Stimulated activated CD8-positive, alpha-beta memory T cell treated with anti-CD3 and anti-CD28 coated beads, Interleukin-12 subunit alpha, Interleukin-12 subunit beta, amount 100 ng/mL, for 1 hour (primary cell): ENCODE measurements at regions not wholly inside any gene's neighbourhood (a gene's known extent, or its start where the extent isn't known, plus 50 kb on each side); places are given as distances from the start of the nearest gene placed in this dataset.
"Not testable (repeated sequence)": the region's sequence is repeated elsewhere in the genome, so short reads cannot be mapped to it uniquely, and the experiment has no call there.

Source experiments
- DNase-seq: peaks from one replicate; pipeline ENCODE4 v3.0.0-alpha.2; 2020; ENCODE audit warnings: low read depth

DNA sequence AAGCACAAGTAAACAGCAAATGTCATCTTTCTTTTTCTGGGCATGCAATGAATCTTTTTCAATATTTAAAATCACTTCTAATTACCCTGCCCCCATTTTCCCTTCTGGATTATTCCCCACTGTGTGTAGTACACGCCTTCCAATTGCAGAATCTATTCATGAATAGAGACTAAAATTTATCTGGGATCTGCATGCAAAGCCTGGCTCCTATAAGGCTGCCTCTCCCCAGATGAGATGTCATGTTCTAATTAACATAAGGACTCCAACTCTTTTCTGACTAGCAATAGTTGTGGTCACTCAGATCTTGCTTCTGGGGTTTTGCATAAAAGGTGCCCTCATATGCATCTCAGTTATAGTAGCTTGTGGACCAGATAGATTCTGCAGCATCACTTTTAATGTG lies 473.5 kb downstream of the BTG1 start:
- DNase-seq: no peak

DNA sequence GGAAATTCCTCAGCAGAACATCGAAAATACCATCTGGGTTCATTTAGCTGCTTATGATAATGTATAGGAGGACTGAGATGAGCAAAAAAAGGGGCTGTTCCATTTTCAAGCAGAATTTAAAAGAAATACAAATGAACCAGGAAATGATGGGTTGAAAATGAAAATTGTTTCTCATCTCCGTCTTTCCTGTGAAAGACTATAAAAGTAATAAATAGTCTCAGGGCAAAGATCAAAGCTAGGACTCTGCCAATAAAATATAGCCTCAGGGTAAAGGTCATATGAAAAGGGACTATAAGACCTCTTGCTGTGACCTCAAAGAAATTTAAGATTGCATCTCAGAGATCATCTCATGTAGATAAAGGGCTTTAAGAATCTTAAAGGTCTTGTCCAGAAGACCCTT lies 478.0 kb downstream of the BTG1 start:
- no peak for DNase-seq

DNA sequence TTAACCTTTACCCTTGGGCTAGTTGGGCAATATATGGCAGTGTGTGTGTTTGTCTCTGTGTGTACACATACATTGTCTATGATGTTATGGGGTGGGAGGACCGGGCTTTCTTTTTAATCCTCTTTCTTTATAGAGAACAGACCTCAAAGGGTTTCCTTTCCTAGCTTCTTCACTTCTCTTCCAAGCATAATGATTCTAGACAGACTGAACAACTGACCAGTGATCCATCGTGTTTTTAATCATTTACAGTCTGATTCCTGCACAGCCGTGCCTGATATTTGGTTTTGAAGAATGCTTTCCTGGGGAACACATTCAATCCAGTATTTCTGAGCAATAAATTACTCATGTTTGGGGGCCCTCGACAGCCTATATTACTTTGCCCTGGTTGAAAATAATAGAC lies 481.1 kb upstream of the DCN start:
- no peak for DNase-seq

DNA sequence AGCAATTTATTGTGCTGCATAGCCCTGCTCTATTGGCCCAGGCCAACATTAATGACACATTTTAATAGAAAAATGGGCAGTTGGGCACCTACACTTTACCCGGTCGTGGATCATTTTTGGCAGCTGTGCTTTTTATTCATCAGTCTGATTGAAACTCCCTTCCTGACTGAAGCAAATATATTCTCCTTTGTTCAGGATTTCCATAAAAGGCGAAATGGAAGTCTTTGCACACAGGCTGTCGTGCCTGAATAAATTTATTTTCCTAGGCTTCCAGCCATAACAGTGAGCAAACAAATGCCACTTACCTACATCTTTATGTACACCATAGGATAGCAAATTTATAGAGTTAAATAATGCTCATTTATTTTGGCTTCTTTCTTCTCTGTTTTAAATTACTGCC lies 480.7 kb upstream of the DCN start:
- no peak for DNase-seq

DNA sequence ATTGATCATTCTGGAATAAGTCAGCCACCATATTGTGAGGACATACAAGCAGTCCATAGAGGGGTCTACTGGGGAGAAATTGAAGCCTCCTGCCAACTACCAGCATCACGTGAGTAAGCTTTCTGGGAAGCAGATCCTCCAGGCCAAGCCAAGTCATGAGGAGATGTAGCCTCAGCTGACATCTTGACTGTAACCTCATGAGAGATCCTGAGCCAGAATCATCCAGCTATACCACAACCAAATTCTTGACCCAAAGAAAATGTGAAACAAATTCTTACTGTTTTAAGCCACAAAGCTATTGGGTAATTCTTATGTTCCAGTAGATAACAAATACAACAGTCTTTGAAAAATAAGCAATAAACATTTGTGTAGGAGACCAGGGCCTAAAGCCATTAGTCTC lies 479.4 kb upstream of the DCN start:
- DNase-seq: no peak

DNA sequence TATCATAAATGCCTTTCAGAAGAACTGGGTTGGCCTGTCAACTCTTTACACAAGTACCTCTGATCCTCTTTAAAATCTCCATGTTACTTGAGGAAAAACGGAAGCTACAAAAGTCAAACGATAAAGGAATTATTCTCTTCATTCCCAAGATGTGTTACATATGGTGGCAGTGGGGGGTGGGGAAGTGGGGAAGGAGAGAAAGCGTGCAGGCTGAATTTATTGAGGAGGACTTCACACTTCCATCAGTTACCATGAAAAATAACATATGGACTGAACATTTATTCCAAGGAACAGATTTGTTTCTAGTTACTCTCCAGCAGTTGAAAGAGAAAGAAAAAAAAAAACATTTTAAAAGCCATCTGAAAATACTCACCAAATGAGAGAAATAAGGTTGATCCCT lies 474.4 kb upstream of the DCN start:
- DNase-seq: no peak

DNA sequence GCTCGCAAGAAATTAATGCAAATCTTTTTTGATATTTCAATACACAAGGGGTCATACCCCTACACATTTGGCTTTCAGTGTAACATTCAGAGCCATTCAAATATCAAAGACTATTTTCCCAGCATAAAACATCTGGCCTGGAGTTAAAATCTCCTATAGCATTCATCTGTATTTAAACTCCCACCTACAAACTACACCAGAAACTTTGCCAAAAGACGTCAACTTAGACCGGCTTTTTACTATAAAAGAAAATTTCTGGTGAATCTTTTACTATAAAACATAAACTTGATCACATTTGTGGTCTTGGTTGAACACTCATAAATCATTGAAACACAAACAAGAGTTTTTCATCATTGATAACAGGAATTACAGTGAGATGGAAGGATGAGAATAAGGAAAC lies 473.3 kb upstream of the DCN start:
- DNase-seq: no peak

DNA sequence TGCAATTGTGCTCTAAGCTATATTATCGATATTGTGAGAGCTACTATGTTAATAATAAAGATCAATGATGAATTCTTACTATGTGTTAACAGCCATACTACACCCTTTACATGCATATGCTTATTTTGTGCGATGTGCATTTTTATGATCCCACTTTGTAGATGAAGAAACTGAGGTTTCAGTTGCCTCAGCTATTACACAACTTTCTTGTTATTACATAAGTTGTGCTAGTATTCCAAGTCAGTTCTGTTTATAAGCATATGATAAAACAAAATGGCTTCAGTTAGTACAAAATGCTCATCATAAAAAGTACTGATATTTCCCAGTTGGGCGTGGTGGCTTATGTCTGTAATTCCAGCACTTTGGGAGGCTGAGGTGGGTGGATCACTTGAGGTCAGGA lies 471.5 kb upstream of the DCN start:
- no peak for DNase-seq

DNA sequence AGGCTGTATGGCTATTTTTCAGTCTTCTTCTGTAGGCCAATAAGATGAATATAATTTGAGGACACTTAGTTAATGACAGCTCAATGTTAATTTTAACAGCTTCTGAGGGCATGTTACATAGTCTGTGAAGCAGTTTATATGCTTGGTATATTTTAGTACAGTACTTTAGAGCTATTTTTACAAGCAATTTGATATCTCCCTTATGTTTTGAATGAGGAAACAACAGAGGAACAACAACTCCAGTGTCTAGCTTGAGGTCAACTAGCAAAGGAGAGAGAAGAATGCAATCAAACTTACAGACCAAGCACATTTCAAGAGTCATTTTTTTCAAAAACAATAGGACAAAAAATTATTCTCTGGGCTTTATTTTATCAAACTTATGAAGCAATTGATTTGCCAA lies 469.1 kb upstream of the DCN start:
- DNase-seq: no peak

DNA sequence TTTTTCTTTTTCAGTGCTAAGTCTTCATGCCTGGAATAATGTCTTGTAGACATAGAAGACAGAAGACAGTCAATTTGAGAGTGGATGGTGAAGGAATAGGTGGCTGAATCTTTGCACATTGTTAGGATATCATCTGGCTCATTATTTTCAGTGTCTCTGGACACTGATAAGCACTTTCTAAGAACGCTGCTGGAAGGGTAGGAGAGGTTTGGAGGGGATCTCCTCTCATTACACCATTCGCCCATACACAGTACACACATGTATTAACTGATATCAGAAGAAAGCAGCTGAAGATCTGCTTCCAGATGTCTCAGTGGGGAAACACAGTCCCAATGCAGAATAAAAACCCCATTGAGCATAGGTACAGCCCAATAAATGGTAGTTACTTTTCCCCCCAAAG lies 461.1 kb upstream of the DCN start:
- no peak for DNase-seq

DNA sequence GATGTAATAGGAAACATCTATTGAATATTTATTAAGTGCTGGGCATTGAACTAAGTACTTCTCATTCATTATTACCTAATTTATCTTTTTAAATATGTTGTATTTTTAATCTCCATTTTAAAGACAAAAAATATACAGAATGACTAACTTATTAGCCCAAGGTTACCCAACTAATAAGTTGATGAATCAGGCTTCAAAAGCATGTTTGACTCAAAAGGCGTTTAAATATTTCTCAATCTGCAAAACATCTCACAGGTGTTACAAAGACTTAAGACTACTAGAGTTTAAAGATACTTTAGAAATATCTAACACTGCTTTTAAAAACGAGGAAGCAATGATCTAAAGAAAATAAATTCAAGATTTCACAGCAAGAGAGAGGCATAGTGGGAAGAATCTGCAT lies 457.4 kb upstream of the DCN start:
- no peak for DNase-seq

DNA sequence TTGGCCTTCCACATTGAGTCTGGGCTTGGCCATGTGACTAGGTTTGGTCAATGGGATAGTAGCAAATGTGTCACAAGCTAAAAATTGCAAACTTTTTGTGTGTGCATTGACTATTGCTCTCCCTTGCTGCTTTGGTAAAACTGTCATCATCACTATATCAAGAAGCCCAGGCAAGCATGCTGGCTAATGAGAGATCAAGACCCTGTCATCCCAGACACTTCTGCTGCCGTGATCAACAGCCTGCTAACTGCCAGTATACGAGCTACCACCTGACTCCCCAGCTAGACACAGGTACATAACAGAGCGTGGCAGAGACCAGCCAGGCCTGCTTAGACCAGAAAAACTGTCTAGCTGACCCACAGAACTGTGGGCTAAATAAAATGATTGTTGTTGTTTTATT lies 456.7 kb upstream of the DCN start:
- DNase-seq: no peak

DNA sequence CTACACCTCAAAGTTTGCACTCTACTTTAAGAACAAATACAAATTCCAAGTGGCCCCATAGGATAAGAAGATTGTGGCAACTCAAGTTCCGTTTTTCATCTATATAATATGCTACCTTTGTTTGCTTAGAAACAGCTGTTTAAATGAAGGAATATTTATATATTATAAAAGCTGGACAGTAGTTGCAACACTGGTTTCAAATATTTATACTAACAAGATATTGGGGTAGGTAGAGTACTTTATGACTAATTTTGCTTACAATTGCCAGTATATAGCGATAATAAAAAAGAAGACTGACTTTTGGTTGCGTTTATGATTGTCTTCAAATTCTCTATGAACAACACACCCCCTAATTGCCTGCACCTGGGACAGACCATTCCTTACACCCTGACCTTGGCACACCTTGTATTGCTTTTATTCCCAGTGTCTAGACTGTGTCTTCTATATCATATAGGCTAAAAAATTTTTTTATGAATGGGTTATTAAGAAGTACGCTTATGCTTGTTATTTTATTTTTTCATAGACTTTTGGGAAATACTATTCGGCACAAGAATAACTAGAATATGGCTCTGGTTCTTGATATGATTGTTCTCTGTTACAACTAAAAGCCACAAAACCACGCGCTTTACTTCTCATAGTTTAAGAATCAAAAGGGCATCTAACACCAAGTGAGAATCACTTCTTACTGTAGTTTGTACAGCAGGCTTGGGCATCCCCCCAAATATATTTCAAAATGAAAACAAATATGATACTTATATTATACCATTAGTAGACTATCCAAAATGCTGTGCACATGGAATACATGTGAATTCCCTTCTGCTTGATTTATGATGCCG lies 455.4 kb upstream of the DCN start:
- DNase-seq: no peak

DNA sequence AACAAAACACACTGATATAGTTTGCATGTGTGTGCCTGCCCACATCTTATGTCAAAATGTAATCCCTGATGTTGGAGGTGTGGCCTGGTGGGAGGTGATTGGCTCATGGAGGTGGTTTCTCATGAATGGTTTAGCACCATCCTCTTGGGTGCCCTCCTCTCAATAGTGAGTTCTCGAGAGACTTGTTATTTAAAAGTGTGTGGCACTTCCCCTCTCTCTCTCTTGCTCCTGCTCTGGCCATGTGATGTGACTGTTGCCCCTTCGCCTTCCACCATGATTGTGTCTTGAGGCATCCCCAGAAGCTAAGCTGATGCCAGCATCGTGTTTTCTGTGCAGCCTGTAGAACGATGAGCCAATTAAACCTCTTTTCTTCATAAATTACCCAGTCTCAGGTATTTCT lies 454.1 kb upstream of the DCN start:
- DNase-seq: no peak

DNA sequence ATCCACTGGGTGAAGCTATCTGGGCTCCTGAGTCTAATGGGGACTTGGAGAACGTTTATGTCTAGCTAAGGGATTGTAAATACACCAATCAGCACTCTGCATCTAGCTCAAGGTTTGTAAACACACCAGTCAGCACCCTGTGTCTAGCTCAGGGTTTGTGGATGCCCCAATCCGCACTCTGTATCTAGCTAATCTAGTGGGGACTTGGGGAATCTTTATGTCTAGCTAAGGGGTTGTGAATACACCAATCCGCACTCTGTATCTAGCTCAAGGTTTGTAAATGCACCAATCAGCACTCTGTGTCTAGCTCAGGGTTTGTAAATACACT lies 451.7 kb upstream of the DCN start:
- DNase-seq: not testable (repeated sequence)

DNA sequence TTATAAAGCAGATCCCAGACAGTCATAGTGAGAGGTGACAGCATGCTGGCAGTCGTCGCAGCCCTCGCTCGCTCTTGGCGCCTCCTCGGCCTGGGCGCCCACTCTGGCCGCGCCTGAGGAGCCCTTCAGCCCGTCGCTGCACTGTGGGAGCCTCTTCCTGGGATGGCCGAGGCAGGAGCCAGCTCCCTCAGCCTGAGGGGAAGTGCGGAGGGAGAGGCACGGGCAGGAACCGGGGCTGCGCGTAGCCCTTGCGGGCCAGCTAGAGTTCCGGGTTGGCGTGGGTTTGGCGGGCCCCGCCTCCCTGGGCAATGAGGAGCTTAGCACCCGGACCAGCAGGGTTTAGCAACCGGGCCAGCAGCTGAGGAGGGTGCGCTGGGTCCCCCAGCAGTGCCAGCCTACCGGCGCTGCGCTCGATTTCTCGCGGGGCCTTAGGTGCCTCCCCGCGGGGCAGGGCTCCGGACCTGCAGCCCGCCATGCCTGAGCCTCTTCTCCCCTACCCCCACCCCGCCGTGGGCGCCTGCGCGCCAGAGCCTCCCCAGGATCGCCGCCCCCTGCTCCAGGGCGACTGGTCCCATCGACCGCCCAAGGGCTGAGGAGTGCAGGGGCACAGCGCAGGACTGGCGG lies 451.2 kb upstream of the DCN start:
- DNase-seq: no peak

DNA sequence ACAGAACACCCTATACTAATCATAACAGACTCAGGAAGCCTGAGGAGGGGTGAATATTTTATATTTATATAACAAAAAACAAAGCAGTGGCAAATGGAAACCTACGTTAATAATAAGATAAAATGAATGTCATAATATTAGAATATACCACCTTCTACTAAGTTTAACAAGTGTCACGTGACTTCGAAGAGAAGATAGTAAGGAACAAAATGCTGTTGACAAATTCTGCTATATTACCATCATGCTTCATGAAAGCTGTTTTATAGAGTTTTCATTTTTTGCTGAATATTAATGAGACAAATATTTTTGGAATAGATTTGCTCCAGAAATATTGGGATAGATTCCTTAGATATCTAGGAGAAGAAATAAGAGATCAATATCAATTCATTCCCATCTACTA lies 450.6 kb upstream of the DCN start:
- no peak for DNase-seq

DNA sequence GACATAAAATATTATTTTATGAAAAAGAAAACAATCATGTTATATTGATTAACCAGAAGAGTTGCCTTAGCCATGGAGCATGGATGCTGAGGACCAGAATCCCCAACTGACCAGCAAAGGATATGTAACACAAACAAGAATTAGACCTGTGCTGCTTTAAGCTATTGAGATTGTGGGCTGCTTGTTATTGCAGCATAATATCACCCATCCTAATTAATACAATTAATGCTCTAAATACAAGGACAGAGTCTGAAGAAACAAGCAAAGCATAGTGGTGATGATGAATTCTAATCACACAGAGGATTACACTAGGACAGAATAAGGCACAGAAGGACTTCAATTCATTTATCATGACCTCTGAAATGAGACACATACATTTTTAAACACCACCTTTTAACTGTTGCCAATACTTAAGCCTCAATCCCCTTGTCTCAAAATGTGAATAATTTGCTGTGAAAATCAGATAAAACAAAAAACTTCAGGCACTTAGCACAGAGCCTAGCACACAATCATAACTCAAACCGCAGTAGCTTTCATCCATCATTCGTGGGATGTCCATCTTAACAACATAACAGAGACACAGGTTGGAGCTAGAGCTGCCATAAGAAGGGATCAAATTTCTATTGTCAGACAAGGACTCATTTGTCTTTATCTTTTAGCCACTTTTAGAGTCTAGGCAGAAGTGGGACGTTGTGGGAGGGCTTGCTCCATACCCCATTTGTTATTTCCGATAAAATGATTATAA lies 449.6 kb upstream of the DCN start:
- DNase-seq: no peak

DNA sequence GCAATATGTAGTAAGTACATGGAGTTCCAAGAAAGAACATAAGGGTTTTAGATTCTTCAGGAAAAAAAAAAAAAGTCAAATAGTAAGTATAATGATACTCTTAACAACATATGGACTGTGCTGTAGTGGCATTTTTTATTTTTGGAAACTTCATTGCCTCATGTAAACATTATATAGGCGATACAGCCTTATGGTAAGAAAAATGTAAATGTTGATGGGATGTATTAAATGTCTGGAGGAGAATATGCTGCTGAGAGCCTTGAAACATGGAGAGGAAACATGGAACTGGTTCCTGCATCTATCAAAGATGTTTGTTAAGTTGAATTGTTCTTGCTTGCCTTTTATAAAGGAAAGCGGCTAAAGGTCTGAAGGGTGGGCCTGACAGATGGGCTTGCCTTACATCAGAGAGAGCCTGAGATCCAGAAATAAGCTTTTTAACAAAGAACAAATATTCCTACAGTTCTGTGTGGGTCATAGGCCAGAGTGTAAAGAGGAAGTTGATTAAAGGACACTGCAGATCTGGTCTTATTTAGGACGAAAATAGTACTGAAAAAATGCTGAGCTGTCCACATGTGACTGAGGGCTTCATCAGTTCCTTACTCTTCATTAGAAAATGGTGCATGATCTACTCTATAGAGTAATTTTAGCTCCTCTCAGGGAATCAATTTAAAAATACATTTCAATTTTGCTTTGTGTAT lies 448.1 kb upstream of the DCN start:
- DNase-seq: no peak

DNA sequence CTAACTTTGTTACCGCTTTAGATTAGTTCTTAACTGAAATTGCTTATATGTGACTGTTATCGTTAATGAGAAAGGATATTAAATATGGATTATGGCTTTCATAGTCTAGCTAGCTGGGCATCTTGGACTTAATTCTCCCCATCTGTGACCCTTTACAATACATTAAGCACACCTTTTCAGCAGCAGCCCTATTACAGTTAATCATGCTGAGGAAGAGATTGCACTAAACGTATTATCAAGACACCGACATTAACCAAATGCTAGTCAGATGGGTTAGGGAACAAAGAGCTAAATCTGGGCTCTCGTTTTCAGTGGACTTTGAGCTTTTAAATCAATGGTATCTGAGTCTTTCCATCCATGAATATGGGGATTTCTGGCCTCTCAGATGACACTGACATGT lies 447.5 kb upstream of the DCN start:
- DNase-seq: no peak

DNA sequence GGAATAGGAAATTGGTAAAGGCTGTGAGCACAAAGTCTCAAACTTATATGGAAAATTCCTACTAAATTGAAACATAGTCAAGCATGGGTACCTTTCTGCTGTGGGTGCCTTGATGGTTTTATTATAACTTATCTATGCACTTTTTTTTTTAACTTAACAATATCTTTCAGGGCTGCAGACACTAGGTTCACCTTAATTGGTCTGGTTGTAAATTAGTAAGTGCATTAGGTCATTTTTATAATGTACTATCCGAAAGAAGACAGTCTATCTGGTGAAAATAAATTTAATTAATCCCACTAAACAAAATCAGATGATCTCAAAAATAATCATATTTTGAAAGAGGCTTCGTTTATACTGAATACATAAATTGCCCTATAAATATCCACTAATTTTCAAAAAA lies 446.8 kb upstream of the DCN start:
- no peak for DNase-seq

DNA sequence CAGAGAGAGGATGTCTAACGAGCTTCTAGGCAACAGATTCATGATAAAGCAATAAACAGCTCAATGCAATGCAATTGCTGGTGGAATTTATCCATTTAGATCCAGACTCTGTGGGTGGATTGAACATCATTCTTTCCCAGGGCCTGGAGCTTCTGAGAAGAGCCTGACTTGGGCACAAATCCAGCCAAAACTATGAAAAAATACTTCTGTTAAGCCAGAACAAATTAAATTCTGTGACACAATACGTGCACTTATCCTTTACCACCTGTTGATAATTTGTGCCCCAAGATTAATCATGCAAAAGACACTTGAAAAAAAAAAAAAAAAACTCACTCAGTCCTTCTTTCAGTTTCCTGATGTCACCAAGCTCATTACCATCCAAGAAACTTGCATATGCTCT lies 446.0 kb upstream of the DCN start:
- DNase-seq: no peak

DNA sequence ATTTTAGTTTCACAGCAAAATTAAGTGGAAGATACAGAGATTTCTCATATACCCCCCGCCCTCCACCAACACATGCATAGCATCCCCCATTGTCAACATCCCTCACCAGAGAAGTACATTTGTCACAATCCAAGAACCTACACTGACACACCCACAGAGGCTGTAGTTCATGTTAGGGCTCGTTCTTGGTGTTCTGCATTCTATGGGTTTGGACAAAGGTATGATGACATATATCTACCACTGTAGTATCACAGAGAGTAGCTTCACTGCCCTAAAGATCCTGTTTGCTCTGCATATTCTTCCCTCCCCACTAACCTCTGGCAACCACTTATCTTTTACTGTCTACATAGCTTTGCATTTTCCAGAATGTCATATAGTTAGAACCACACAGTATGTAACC lies 444.6 kb upstream of the DCN start:
- no peak for DNase-seq
